ENCODE measurements at regions not wholly inside any gene's neighbourhood (a gene's known extent, or its start where the extent isn't known, plus 50 kb on each side); places are given as distances from the start of the nearest gene placed in this dataset.
A peak's percentile ranks its signal among the peaks of the same experiment; 100 is the strongest.

DNA sequence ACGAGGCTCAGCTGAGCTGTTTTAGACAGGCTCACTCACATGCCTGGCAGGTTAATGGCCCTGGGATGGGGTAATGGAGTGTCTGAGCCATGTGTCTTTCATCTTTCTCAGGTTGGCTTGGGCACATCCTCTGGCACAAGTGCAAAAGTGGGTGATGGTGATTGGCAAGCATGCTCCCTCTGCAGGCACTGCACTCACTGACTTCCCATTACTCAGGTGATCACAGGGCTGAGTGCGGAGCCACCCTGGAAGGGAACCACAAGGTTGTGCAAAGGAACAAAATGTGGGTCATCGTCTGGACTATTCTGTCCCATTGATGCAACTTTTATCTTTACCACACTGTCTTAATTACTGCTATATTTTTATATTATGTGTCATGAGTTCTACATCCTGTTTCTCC, 244.1 kb upstream of the AKR1E2 start:
- Histone ChIP-seq H3K4me1 (ENCODE audit: control insufficient read depth, insufficient read depth, low read length) (no peaks in the 10 kb centered on the region), H3K4me3 (ENCODE audit: low read depth, low read length) (no peak overlapping the region), H3K9me3 (ENCODE audit: control insufficient read depth, insufficient read depth, low read depth, low read length) (no peaks in the 10 kb centered on the region), H3K36me3 (ENCODE audit: control insufficient read depth in 2 of 2, insufficient read depth in 1 of 2, low read length in 2 of 2) (no peaks in the 10 kb centered on the region), H3K27ac (ENCODE audit: extremely low read depth, low read depth, low read length) (no peak overlapping the region)
- ChIA-PET POLR2A (no interaction called here), CTCF (no interaction called here)
- TF ChIP-seq OSR2 (tag by site-specific recombination; IDR thresholded peaks at IDR 0.05) (no peak), EGR2 (tag by site-specific recombination; IDR thresholded peaks at IDR 0.05; ENCODE audit: low read depth) (no peak)
- TF ChIP-seq, protein P1, sequence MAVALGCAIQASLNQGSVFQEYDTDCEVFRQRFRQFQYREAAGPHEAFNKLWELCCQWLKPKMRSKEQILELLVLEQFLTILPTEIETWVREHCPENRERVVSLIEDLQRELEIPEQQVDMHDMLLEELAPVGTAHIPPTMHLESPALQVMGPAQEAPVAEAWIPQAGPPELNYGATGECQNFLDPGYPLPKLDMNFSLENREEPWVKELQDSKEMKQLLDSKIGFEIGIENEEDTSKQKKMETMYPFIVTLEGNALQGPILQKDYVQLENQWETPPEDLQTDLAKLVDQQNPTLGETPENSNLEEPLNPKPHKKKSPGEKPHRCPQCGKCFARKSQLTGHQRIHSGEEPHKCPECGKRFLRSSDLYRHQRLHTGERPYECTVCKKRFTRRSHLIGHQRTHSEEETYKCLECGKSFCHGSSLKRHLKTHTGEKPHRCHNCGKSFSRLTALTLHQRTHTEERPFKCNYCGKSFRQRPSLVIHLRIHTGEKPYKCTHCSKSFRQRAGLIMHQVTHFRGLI (tag by site-specific recombination; IDR thresholded peaks at IDR 0.05) = no peak
- TF ChIP-seq, protein P2, sequence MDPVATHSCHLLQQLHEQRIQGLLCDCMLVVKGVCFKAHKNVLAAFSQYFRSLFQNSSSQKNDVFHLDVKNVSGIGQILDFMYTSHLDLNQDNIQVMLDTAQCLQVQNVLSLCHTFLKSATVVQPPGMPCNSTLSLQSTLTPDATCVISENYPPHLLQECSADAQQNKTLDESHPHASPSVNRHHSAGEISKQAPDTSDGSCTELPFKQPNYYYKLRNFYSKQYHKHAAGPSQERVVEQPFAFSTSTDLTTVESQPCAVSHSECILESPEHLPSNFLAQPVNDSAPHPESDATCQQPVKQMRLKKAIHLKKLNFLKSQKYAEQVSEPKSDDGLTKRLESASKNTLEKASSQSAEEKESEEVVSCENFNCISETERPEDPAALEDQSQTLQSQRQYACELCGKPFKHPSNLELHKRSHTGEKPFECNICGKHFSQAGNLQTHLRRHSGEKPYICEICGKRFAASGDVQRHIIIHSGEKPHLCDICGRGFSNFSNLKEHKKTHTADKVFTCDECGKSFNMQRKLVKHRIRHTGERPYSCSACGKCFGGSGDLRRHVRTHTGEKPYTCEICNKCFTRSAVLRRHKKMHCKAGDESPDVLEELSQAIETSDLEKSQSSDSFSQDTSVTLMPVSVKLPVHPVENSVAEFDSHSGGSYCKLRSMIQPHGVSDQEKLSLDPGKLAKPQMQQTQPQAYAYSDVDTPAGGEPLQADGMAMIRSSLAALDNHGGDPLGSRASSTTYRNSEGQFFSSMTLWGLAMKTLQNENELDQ (tag by site-specific recombination; IDR thresholded peaks at IDR 0.05; ENCODE audit: low read depth) = no peak
- TF ChIP-seq, protein P3, sequence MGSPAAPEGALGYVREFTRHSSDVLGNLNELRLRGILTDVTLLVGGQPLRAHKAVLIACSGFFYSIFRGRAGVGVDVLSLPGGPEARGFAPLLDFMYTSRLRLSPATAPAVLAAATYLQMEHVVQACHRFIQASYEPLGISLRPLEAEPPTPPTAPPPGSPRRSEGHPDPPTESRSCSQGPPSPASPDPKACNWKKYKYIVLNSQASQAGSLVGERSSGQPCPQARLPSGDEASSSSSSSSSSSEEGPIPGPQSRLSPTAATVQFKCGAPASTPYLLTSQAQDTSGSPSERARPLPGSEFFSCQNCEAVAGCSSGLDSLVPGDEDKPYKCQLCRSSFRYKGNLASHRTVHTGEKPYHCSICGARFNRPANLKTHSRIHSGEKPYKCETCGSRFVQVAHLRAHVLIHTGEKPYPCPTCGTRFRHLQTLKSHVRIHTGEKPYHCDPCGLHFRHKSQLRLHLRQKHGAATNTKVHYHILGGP (tag by site-specific recombination; IDR thresholded peaks at IDR 0.05) = no peak

DNA sequence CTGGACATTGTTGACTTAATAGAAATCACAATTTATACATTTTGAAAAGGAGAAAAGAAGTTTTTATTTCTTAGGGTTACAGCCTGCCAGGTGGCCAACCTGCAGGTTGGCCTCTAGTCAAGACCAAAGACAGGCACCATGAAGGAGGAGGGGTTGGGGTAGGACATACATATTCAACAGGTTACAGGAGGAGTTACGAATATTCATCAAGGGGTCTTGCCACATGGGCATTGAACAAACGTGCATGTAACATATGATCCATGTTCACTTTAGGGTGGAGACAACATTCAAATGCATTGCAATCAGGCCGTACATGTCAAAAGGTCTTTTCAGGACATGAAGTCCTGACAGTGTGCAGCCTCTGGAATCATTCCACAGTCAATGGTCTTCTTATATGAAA, 246.2 kb upstream of the AKR1E2 start:
- ChIA-PET POLR2A (no interaction called here), CTCF (interaction anchor here (0.6 kb wide), 1 partner anchor 67 kb away, joined by 4 read pairs; no protein-coding TSS in a partner anchor)
- no peaks in the 10 kb centered on the region for H3K4me1 ChIP-seq (ENCODE audit: control insufficient read depth, insufficient read depth, low read length)
- no peak overlapping the region for H3K27ac ChIP-seq (ENCODE audit: extremely low read depth, low read depth, low read length)
- no peak overlapping the region for H3K4me3 ChIP-seq (ENCODE audit: low read depth, low read length)
- H3K9me3 ChIP-seq (ENCODE audit: control insufficient read depth, insufficient read depth, low read depth, low read length) = no peaks in the 10 kb centered on the region
- TF ChIP-seq, protein P4, sequence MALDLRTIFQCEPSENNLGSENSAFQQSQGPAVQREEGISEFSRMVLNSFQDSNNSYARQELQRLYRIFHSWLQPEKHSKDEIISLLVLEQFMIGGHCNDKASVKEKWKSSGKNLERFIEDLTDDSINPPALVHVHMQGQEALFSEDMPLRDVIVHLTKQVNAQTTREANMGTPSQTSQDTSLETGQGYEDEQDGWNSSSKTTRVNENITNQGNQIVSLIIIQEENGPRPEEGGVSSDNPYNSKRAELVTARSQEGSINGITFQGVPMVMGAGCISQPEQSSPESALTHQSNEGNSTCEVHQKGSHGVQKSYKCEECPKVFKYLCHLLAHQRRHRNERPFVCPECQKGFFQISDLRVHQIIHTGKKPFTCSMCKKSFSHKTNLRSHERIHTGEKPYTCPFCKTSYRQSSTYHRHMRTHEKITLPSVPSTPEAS (tag by site-specific recombination; IDR thresholded peaks at IDR 0.05) = no peak
- TF ChIP-seq SCRT2 (tag by site-specific recombination; IDR thresholded peaks at IDR 0.05) = peak; percentile 62
- H3K36me3 ChIP-seq (ENCODE audit: control insufficient read depth in 2 of 2, insufficient read depth in 1 of 2, low read length in 2 of 2) = no peaks in the 10 kb centered on the region

DNA sequence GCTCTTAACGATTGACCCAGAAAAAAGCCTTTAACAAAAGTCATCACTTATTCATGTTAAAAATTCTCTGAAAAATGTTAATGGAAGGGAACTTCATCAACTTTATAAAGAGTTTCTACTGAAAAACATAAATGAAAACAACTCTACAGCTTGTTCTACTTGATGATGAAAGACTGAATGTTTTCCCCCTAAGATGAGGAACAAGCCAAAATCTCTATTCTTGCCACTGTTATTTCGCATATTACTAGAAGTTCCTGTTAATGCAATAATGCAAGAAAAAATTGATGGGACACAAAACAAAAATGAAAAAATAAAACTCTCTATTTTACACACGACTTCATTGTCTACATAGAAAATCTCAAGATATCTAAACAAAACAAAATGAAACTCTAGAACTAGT, 249.8 kb upstream of the AKR1E2 start:
- Histone ChIP-seq H3K9me3 (ENCODE audit: control insufficient read depth, insufficient read depth, low read depth, low read length) (no peaks in the 10 kb centered on the region), H3K36me3 (ENCODE audit: control insufficient read depth in 2 of 2, insufficient read depth in 1 of 2, low read length in 2 of 2) (no peaks in the 10 kb centered on the region), H3K4me3 (ENCODE audit: low read depth, low read length) (no peak overlapping the region), H3K4me1 (ENCODE audit: control insufficient read depth, insufficient read depth, low read length) (no peaks in the 10 kb centered on the region), H3K27ac (ENCODE audit: extremely low read depth, low read depth, low read length) (no peak overlapping the region)
- no peak for TF ChIP-seq SCRT1 (tag by site-specific recombination; IDR thresholded peaks at IDR 0.05; ENCODE audit: borderline replicate concordance)
- ChIA-PET POLR2A (no interaction called here), CTCF (no interaction called here)

DNA sequence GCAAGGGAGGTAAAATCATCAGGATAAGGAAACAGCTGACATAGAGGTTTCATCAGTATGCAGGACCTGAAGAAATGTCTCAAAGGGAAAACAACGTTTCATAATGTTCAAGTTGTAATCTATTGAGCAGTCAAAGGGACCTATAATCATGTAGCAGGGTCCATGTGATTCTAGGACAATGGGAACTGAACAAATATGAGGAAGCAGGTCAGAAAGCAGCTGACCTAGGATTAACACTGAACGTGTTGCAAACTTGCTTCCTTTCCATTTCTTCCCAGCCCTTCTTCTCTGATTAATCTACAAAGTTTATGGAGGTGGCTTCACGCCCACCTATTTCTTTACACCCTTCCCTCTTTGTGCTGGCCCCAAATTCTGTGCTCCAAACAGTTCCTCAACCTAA, 256.9 kb upstream of the AKR1E2 start:
- H3K27ac ChIP-seq (ENCODE audit: extremely low read depth, low read depth, low read length) = no peak overlapping the region
- no peaks in the 10 kb centered on the region for H3K4me1 ChIP-seq (ENCODE audit: control insufficient read depth, insufficient read depth, low read length)
- CTCF ChIA-PET = no interaction called here
- H3K9me3 ChIP-seq (ENCODE audit: control insufficient read depth, insufficient read depth, low read depth, low read length) = no peaks in the 10 kb centered on the region
- H3K36me3 ChIP-seq (ENCODE audit: control insufficient read depth in 2 of 2, insufficient read depth in 1 of 2, low read length in 2 of 2) = no peaks in the 10 kb centered on the region
- no peak overlapping the region for H3K4me3 ChIP-seq (ENCODE audit: low read depth, low read length)
- POLR2A ChIA-PET = no interaction called here
- TF ChIP-seq, protein P5, sequence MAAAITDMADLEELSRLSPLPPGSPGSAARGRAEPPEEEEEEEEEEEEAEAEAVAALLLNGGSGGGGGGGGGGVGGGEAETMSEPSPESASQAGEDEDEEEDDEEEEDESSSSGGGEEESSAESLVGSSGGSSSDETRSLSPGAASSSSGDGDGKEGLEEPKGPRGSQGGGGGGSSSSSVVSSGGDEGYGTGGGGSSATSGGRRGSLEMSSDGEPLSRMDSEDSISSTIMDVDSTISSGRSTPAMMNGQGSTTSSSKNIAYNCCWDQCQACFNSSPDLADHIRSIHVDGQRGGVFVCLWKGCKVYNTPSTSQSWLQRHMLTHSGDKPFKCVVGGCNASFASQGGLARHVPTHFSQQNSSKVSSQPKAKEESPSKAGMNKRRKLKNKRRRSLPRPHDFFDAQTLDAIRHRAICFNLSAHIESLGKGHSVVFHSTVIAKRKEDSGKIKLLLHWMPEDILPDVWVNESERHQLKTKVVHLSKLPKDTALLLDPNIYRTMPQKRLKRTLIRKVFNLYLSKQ (tag by site-specific recombination; IDR thresholded peaks at IDR 0.05; ENCODE audit: borderline replicate concordance) = no peak
- TF ChIP-seq ZNF555 (tag by site-specific recombination; conservative IDR thresholded peaks at IDR 0.05) (no peak), ZNF677 (tag by site-specific recombination; IDR thresholded peaks at IDR 0.05) (no peak), ZNF37A (tag by site-specific recombination; IDR thresholded peaks at IDR 0.05) (no peak)
- TF ChIP-seq, protein P6, sequence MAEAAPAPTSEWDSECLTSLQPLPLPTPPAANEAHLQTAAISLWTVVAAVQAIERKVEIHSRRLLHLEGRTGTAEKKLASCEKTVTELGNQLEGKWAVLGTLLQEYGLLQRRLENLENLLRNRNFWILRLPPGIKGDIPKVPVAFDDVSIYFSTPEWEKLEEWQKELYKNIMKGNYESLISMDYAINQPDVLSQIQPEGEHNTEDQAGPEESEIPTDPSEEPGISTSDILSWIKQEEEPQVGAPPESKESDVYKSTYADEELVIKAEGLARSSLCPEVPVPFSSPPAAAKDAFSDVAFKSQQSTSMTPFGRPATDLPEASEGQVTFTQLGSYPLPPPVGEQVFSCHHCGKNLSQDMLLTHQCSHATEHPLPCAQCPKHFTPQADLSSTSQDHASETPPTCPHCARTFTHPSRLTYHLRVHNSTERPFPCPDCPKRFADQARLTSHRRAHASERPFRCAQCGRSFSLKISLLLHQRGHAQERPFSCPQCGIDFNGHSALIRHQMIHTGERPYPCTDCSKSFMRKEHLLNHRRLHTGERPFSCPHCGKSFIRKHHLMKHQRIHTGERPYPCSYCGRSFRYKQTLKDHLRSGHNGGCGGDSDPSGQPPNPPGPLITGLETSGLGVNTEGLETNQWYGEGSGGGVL (tag by site-specific recombination; IDR thresholded peaks at IDR 0.05) = no peak
- TF ChIP-seq, protein P3 (tag by site-specific recombination; IDR thresholded peaks at IDR 0.05) = no peak
- TF ChIP-seq, protein P7, sequence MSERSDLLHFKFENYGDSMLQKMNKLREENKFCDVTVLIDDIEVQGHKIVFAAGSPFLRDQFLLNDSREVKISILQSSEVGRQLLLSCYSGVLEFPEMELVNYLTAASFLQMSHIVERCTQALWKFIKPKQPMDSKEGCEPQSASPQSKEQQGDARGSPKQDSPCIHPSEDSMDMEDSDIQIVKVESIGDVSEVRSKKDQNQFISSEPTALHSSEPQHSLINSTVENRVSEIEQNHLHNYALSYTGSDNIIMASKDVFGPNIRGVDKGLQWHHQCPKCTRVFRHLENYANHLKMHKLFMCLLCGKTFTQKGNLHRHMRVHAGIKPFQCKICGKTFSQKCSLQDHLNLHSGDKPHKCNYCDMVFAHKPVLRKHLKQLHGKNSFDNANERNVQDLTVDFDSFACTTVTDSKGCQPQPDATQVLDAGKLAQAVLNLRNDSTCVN (tag by site-specific recombination; optimal IDR thresholded peaks at IDR 0.05) = no peak
